Liver (tissue), 8 donors: ENCODE measurements at regions not wholly inside any gene's neighbourhood (a gene's known extent, or its start where the extent isn't known, plus 50 kb on each side); places are given as distances from the start of the nearest gene placed in this dataset.

Source experiments
- DNase-seq: peaks from one replicate; pipeline ENCODE4 v3.0.0-alpha.2; 2017; ENCODE audit warnings: low spot score
- H3K27ac ChIP-seq, 2 donors: one replicate each; pipeline ENCODE4 v1.7.0; 2013; ENCODE audit warnings: inconsistent platforms in 2 of 2, low read length in 2 of 2, control low read depth in 1 of 2, low read depth in 1 of 2, mild to moderate bottlenecking in 1 of 2
- H3K27me3 ChIP-seq, 4 donors: one replicate each; pipeline versions ENCODE4 v1.6.1 to v1.7.0; 2013; ENCODE audit warnings: low read length in 3 of 4, inconsistent platforms in 1 of 4, mild to moderate bottlenecking in 1 of 4, moderate library complexity in 1 of 4; ENCODE audit not compliant: control insufficient read depth in 4 of 4, insufficient read depth in 4 of 4
- H3K36me3 ChIP-seq, 4 donors: one replicate each; pipeline versions ENCODE4 v1.6.1 to v1.7.0; 2013; ENCODE audit warnings: low read length in 3 of 4, mild to moderate bottlenecking in 3 of 4, low read depth in 1 of 4, moderate library complexity in 1 of 4; ENCODE audit not compliant: control insufficient read depth in 4 of 4, insufficient read depth in 3 of 4
- H3K4me1 ChIP-seq, 4 donors: one replicate each; pipeline versions ENCODE4 v1.6.1 to v1.7.0; 2013; ENCODE audit warnings: low read length in 3 of 4, mild to moderate bottlenecking in 3 of 4, moderate library complexity in 1 of 4; ENCODE audit not compliant: control insufficient read depth in 4 of 4, insufficient read depth in 4 of 4
- H3K4me3 ChIP-seq, 3 donors: one replicate each; pipeline versions ENCODE4 v1.6.1 to v1.7.0; 2013; ENCODE audit warnings: low read length in 3 of 3, control low read depth in 1 of 3, low read depth in 1 of 3, mild to moderate bottlenecking in 1 of 3
- H3K9ac ChIP-seq, 2 donors: one replicate each; pipeline ENCODE4 v1.7.0; 2013; ENCODE audit warnings: low read length in 2 of 2, mild to moderate bottlenecking in 2 of 2, moderate library complexity in 2 of 2, control low read depth in 1 of 2, low read depth in 1 of 2
- H3K9me3 ChIP-seq, 4 donors: one replicate each; pipeline versions ENCODE4 v1.6.1 to v1.7.0; 2013; ENCODE audit warnings: low read length in 3 of 4; ENCODE audit not compliant: control insufficient read depth in 4 of 4
- EGR1 ChIP-seq, 2 donors: IDR thresholded peaks; 2 replicates each; pipeline ENCODE4 v1.6.1; 2016 to 2018; ENCODE audit warnings: antibody characterized with exemption in 2 of 2, low read depth in 2 of 2
- FOXA1 ChIP-seq: IDR thresholded peaks from 2 replicates; pipeline ENCODE4 v1.6.1; 2016; ENCODE audit warnings: antibody characterized with exemption
- FOXA2 ChIP-seq: IDR thresholded peaks from 2 replicates; pipeline ENCODE4 v1.6.1; 2016; ENCODE audit warnings: antibody characterized with exemption
- GABPA ChIP-seq, 2 donors: IDR thresholded peaks in 1 of 2; conservative IDR thresholded peaks in 1 of 2; 2 replicates each; pipeline ENCODE4 v1.6.1; 2016; ENCODE audit warnings: antibody characterized with exemption in 2 of 2, mild to moderate bottlenecking in 1 of 2, moderate library complexity in 1 of 2
- HNF4A ChIP-seq, 2 donors: conservative IDR thresholded peaks; 2 replicates each; pipeline ENCODE4 v1.6.1; 2016; ENCODE audit warnings: antibody characterized with exemption in 2 of 2, mild to moderate bottlenecking in 2 of 2
- HNF4G ChIP-seq: IDR thresholded peaks from 2 replicates; pipeline ENCODE4 v1.6.1; 2016; ENCODE audit warnings: antibody characterized with exemption
- JUND ChIP-seq, 2 donors: IDR thresholded peaks; 2 replicates each; pipeline ENCODE4 v1.6.1; 2016; ENCODE audit warnings: antibody characterized with exemption in 2 of 2
- NR2F2 ChIP-seq: IDR thresholded peaks from 2 replicates; pipeline ENCODE4 v1.6.1; 2016; ENCODE audit warnings: antibody characterized with exemption
- RAD21 ChIP-seq, 2 donors: IDR thresholded peaks; 2 replicates each; pipeline ENCODE4 v1.6.1; 2016; ENCODE audit warnings: antibody characterized with exemption in 2 of 2, mild to moderate bottlenecking in 2 of 2
- RXRA ChIP-seq, 2 donors: IDR thresholded peaks; 2 replicates each; pipeline ENCODE4 v1.6.1; 2017 to 2018; ENCODE audit warnings: antibody characterized with exemption in 2 of 2, mild to moderate bottlenecking in 1 of 2
- SP1 ChIP-seq: IDR thresholded peaks from 2 replicates; pipeline ENCODE4 v1.6.1; 2018; ENCODE audit warnings: antibody characterized with exemption, mild to moderate bottlenecking
- TAF1 ChIP-seq: conservative IDR thresholded peaks from 2 replicates; pipeline ENCODE4 v1.6.1; 2016; ENCODE audit warnings: antibody characterized with exemption, mild to moderate bottlenecking
- YY1 ChIP-seq: IDR thresholded peaks from 2 replicates; pipeline ENCODE4 v1.6.1; 2016; ENCODE audit warnings: antibody characterized with exemption, mild to moderate bottlenecking
- WGBS: extraction: QIAGEN DNeasy Blood & Tissue Kit; methylation state at CpG from one replicate; pipeline ENCODE4 v1.1.7; 2013; 5-methylcytosine and 5-hydroxymethylcytosine counted together
- TF ChIP-seq, protein P1 (sequence below): fragments of 150-350 bp; IDR thresholded peaks from 2 replicates; pipeline ENCODE4 v1.5.1; 2017; ENCODE audit warnings: improper control_type of control experiment, low read depth, low read length; ENCODE audit not compliant: missing input control
- TF ChIP-seq, protein P2 (sequence below): IDR thresholded peaks from 2 replicates; pipeline ENCODE4 v1.6.1; 2016; ENCODE audit warnings: antibody characterized with exemption, mild to moderate bottlenecking
- TF ChIP-seq, protein P3 (sequence below): IDR thresholded peaks from 2 replicates; pipeline ENCODE4 v1.6.1; 2016; ENCODE audit warnings: antibody characterized with exemption
- TF ChIP-seq, protein P4 (sequence below): IDR thresholded peaks from 2 replicates; pipeline ENCODE4 v1.6.1; 2016; ENCODE audit warnings: antibody characterized with exemption
- TF ChIP-seq, protein P5 (sequence below): IDR thresholded peaks from 2 replicates; pipeline ENCODE4 v1.6.1; 2016; ENCODE audit warnings: antibody characterized with exemption
- donor health status: healthy.
- donor health status: healthy.
- donor health status: healthy.
- donor health status: healthy.
- donor health status: healthy.

DNA sequence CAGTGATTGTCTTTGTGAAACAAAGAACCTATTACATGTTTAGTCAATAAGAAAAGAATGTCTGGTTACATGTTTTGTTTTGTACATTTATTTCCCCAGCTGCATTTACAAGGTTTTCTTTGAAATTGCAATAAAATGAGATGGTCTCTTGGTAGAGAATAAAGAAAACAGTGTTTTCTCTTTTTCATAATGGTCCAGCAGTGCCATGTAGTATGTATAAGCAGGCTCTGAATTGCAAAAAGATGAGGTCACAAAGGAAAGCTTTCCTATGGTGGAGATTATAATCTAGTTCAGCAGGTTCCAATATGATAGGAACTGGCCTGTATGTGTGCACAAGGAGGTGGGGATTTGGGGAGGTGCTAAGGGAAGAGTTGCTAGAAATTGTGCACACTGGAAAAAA lies 1417.3 kb downstream of the STIM2 start:
- H3K4me1 ChIP-seq, result no peaks in the 10 kb centered on the region
- TF ChIP-seq NR2F2 (no peak), EGR1 (IDR thresholded peaks at IDR 0.05; ENCODE audit: low read depth in 2 of 2) (no peak), FOXA2 (no peak), FOXA1 (no peak), YY1 (no peak), RAD21 (IDR thresholded peaks at IDR 0.05) (no peak), GABPA (IDR thresholded peaks at IDR 0.05 in 1 of 2, conservative IDR thresholded peaks at IDR 0.05 in 1 of 2) (no peak), TAF1 (no peak), JUND (IDR thresholded peaks at IDR 0.05) (no peak), SP1 (no peak), RXRA (IDR thresholded peaks at IDR 0.05) (no peak), HNF4G (no peak), HNF4A (conservative IDR thresholded peaks at IDR 0.05) (no peak)
- TF ChIP-seq, protein P1, sequence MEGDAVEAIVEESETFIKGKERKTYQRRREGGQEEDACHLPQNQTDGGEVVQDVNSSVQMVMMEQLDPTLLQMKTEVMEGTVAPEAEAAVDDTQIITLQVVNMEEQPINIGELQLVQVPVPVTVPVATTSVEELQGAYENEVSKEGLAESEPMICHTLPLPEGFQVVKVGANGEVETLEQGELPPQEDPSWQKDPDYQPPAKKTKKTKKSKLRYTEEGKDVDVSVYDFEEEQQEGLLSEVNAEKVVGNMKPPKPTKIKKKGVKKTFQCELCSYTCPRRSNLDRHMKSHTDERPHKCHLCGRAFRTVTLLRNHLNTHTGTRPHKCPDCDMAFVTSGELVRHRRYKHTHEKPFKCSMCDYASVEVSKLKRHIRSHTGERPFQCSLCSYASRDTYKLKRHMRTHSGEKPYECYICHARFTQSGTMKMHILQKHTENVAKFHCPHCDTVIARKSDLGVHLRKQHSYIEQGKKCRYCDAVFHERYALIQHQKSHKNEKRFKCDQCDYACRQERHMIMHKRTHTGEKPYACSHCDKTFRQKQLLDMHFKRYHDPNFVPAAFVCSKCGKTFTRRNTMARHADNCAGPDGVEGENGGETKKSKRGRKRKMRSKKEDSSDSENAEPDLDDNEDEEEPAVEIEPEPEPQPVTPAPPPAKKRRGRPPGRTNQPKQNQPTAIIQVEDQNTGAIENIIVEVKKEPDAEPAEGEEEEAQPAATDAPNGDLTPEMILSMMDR, result no peak
- TF ChIP-seq, protein P2, sequence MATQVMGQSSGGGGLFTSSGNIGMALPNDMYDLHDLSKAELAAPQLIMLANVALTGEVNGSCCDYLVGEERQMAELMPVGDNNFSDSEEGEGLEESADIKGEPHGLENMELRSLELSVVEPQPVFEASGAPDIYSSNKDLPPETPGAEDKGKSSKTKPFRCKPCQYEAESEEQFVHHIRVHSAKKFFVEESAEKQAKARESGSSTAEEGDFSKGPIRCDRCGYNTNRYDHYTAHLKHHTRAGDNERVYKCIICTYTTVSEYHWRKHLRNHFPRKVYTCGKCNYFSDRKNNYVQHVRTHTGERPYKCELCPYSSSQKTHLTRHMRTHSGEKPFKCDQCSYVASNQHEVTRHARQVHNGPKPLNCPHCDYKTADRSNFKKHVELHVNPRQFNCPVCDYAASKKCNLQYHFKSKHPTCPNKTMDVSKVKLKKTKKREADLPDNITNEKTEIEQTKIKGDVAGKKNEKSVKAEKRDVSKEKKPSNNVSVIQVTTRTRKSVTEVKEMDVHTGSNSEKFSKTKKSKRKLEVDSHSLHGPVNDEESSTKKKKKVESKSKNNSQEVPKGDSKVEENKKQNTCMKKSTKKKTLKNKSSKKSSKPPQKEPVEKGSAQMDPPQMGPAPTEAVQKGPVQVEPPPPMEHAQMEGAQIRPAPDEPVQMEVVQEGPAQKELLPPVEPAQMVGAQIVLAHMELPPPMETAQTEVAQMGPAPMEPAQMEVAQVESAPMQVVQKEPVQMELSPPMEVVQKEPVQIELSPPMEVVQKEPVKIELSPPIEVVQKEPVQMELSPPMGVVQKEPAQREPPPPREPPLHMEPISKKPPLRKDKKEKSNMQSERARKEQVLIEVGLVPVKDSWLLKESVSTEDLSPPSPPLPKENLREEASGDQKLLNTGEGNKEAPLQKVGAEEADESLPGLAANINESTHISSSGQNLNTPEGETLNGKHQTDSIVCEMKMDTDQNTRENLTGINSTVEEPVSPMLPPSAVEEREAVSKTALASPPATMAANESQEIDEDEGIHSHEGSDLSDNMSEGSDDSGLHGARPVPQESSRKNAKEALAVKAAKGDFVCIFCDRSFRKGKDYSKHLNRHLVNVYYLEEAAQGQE, result no peak
- TF ChIP-seq, protein P3, sequence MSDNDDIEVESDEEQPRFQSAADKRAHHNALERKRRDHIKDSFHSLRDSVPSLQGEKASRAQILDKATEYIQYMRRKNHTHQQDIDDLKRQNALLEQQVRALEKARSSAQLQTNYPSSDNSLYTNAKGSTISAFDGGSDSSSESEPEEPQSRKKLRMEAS, result no peak
- TF ChIP-seq, protein P4, sequence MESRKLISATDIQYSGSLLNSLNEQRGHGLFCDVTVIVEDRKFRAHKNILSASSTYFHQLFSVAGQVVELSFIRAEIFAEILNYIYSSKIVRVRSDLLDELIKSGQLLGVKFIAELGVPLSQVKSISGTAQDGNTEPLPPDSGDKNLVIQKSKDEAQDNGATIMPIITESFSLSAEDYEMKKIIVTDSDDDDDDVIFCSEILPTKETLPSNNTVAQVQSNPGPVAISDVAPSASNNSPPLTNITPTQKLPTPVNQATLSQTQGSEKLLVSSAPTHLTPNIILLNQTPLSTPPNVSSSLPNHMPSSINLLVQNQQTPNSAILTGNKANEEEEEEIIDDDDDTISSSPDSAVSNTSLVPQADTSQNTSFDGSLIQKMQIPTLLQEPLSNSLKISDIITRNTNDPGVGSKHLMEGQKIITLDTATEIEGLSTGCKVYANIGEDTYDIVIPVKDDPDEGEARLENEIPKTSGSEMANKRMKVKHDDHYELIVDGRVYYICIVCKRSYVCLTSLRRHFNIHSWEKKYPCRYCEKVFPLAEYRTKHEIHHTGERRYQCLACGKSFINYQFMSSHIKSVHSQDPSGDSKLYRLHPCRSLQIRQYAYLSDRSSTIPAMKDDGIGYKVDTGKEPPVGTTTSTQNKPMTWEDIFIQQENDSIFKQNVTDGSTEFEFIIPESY, result no peak
- TF ChIP-seq, protein P5, sequence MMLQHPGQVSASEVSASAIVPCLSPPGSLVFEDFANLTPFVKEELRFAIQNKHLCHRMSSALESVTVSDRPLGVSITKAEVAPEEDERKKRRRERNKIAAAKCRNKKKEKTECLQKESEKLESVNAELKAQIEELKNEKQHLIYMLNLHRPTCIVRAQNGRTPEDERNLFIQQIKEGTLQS, result no peak
- H3K36me3 ChIP-seq, result no peaks in the 10 kb centered on the region
- H3K27me3 ChIP-seq, result no peaks in the 10 kb centered on the region
- H3K9ac ChIP-seq, result no peak overlapping the region
- H3K9me3 ChIP-seq, result no peaks in the 10 kb centered on the region
- H3K4me3 ChIP-seq, result no peak overlapping the region
- no peak overlapping the region for H3K27ac ChIP-seq
- no peak for DNase-seq

DNA sequence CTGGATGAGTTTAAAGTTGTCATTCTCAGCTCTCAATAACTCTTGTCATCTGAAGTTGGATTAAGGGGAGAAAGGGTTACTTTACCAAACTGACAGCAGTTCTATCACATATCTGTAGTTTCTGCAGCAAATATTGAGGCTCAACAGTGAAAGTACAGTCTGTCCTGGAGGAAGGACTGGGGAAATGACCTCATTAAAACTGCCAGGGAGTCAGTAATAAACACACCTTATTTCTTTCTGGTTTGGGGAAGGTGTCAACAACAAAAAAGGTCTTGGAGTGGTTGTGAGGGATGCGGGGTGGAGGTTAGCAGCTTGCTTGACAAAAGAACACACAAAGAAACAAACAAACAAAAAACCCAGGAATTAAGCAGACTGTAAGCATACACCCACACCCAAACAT lies 1418.0 kb downstream of the STIM2 start:
- TF ChIP-seq RAD21 (IDR thresholded peaks at IDR 0.05) (no peak), FOXA1 (no peak), NR2F2 (no peak)
- TF ChIP-seq, protein P2, result no peak
- TF ChIP-seq, protein P5, result no peak
- no peak overlapping the region for H3K27ac ChIP-seq
- no peaks in the 10 kb centered on the region for H3K9me3 ChIP-seq
- H3K4me1 ChIP-seq, result no peaks in the 10 kb centered on the region
- H3K36me3 ChIP-seq, result no peaks in the 10 kb centered on the region
- H3K9ac ChIP-seq, result no peak overlapping the region
- no peak overlapping the region for H3K4me3 ChIP-seq
- 95% methylated on average over 1 of the region's 1 CpG for WGBS
- no peaks in the 10 kb centered on the region for H3K27me3 ChIP-seq
- no peak for DNase-seq
